Erythroblast (primary cell): ENCODE measurements at regions not wholly inside any gene's neighbourhood (a gene's known extent, or its start where the extent isn't known, plus 50 kb on each side); places are given as distances from the start of the nearest gene placed in this dataset.

ENCODE experiments used
- GATA1 ChIP-seq: IDR thresholded peaks from 2 replicates; pipeline ENCODE4 v1.6.1; 2011; ENCODE audit warnings: low read depth, mild to moderate bottlenecking, control low read depth, low read length, moderate library complexity
- POLR2A ChIP-seq: IDR thresholded peaks from 2 replicates; pipeline ENCODE4 v1.6.1; 2011; ENCODE audit warnings: mild to moderate bottlenecking, low read length

DNA sequence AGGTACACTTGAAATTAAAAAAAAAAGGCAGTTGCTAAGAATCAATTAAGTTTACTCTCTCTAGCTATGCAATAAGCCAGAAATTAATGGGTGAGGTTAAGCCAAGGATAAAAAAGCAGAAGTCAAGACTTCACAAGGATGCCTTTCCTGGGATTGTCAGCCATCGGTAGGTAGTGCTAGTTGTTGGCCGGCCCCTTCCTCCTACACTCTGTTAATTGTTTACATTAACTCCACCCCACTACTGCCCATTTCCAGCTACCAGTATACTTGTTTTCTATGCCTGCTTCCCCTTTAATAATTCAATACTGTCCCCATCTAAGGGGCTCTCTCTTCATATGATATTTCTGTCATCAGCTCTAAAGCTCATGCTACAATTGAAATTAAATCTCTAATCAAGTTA lies 461.0 kb downstream of the IPMK start:
- TF ChIP-seq POLR2A: no peak
- no peak for TF ChIP-seq GATA1
